Stimulated activated naive CD8-positive, alpha-beta T cell treated with anti-CD3 and anti-CD28 coated beads, Interleukin-15, Interleukin-2, amounts not matched to agents 100 ng/mL and 50 ng/mL, for 24 hours (primary cell): ENCODE measurements at regions not wholly inside any gene's neighbourhood (a gene's known extent, or its start where the extent isn't known, plus 50 kb on each side); places are given as distances from the start of the nearest gene placed in this dataset.
"Not testable (repeated sequence)": the region's sequence is repeated elsewhere in the genome, so short reads cannot be mapped to it uniquely, and the experiment has no call there.

Experiments
- H3K27ac Mint-ChIP-seq: one replicate; pipeline ENCODE4 v1.8.0; 2021; ENCODE audit warnings: mild to moderate bottlenecking, mixed read lengths
- H3K27me3 Mint-ChIP-seq: one replicate; pipeline ENCODE4 v1.8.0; 2021; ENCODE audit warnings: mixed read lengths
- H3K36me3 Mint-ChIP-seq: one replicate; pipeline ENCODE4 v1.8.0; 2021; ENCODE audit warnings: low read depth, mixed read lengths
- H3K4me1 Mint-ChIP-seq: one replicate; pipeline ENCODE4 v1.8.0; 2021; ENCODE audit warnings: low read depth, mixed read lengths
- H3K4me3 Mint-ChIP-seq: one replicate; pipeline ENCODE4 v1.8.0; 2021; ENCODE audit warnings: mild to moderate bottlenecking, mixed read lengths
- H3K9me3 Mint-ChIP-seq: one replicate; pipeline ENCODE4 v1.8.0; 2021; ENCODE audit warnings: mixed read lengths

- Mint-ChIP-seq H3K27me3 (peaks cover 10% of the 10 kb centered on the region), H3K36me3 (no peaks in the 10 kb centered on the region), H3K27ac (no peak overlapping the region), H3K4me1 (peaks cover 13% of the 10 kb centered on the region), H3K4me3 (no peak overlapping the region), H3K9me3 (peaks cover 14% of the 10 kb centered on the region)
Measured at GRCh38 chr5:68066277-68066955, 149.1 kb upstream of the PIK3R1 start.

DNA sequence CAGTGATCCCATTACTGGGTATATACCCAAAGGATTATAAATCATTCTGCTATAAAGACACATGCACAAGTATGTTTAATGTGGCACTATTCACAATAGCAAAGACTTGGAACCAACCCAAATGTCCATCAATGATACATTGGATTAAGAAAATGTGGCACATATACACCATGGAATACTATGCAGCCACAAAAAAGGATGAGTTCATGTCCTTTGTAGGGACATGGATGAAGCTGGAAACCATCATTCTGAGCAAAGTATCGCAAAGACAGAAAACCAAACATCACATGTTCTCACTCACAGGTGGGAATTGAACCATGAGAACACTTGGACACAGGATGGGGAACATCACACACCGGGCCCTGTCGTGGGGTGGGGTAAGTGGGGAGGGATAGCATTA lies 150.2 kb upstream of the PIK3R1 start:
- Mint-ChIP-seq H3K27me3 (peaks cover 20% of the 10 kb centered on the region), H3K9me3 (peaks cover 18% of the 10 kb centered on the region)
- H3K4me1 Mint-ChIP-seq, H3K27ac Mint-ChIP-seq, H3K4me3 Mint-ChIP-seq, H3K36me3 Mint-ChIP-seq: not testable (repeated sequence)

DNA sequence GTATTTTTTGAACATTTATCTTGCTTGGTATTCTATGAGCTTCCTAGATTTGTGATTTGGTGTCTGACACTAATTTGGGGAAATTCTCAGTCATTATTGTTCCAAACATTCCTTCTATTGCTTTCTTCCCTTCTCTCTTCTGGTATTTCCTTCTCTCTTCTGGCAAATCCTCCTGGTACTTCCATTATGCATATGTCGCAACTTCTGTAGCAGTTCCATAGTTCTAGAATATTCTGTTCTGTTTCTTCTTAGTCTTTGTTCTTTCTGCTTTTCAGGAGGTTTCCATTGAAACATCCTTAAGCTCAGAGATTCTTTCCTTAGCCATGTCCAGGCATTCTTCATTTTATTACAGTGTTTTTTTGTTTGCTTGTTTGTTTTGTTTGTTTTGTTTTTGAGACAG lies 155.2 kb upstream of the PIK3R1 start:
- Mint-ChIP-seq H3K36me3 (no peaks in the 10 kb centered on the region), H3K27ac (no peak overlapping the region), H3K4me3 (no peak overlapping the region), H3K9me3 (peaks cover 12% of the 10 kb centered on the region), H3K4me1 (no peaks in the 10 kb centered on the region), H3K27me3 (peaks cover 22% of the 10 kb centered on the region)

DNA sequence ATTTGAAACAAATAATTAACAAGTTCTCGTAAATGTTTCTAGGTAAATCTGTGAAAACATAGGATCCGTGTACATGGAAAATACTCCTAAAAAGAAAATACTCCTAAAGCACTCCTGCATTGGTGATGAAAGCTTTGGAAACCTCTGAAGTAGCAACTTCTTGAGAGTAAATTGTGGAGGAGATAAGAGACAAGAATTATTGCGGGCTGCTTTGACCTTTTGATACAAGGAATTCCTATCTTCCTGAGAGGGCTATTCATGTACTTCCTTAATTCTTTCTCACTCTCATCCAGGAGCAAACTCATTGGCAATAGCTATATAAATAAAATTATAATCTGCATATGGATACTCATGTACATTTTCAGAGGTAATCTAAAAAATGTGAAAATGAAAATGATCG lies 158.4 kb upstream of the PIK3R1 start:
- H3K4me3 Mint-ChIP-seq = no peak overlapping the region
- no peak overlapping the region for H3K27ac Mint-ChIP-seq
- H3K9me3 Mint-ChIP-seq = peaks cover 4% of the 10 kb centered on the region
- no peaks in the 10 kb centered on the region for H3K36me3 Mint-ChIP-seq
- peaks cover 22% of the 10 kb centered on the region for H3K27me3 Mint-ChIP-seq
- H3K4me1 Mint-ChIP-seq = no peaks in the 10 kb centered on the region

GRCh38 chr5:68055686-68056085 lies 159.9 kb upstream of the PIK3R1 start:
- H3K9me3 Mint-ChIP-seq = no peaks in the 10 kb centered on the region
- no peaks in the 10 kb centered on the region for H3K36me3 Mint-ChIP-seq
- no peak overlapping the region for H3K27ac Mint-ChIP-seq
- H3K27me3 Mint-ChIP-seq = peaks cover 15% of the 10 kb centered on the region
- H3K4me3 Mint-ChIP-seq = no peak overlapping the region
- no peaks in the 10 kb centered on the region for H3K4me1 Mint-ChIP-seq

- Mint-ChIP-seq H3K4me3 (no peak overlapping the region), H3K9me3 (no peaks in the 10 kb centered on the region), H3K27ac (no peak overlapping the region), H3K4me1 (no peaks in the 10 kb centered on the region), H3K27me3 (peaks cover 14% of the 10 kb centered on the region), H3K36me3 (no peaks in the 10 kb centered on the region)
Measured at GRCh38 chr5:68054638-68055037, 160.9 kb upstream of the PIK3R1 start.

DNA sequence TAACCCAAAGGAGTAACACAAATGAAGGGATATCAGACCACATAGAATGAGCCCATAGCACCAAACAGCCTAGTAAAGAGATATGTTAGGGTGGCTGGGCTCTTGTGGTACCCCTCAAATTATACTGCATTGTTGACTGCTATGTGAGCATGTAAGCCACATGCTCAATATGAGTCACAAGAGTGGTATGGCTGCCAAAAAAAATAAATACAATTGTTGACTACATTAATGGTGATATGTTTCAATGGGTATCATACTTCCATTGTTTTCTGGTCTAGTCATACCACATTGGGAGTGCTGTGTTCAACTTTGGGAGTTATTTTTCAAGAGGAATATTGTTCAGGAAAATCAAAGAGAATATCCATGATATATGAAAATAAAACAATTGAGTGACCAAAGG lies 162.4 kb upstream of the PIK3R1 start:
- Mint-ChIP-seq H3K36me3 (no peaks in the 10 kb centered on the region), H3K4me1 (no peaks in the 10 kb centered on the region), H3K27me3 (peaks cover 14% of the 10 kb centered on the region), H3K4me3 (no peak overlapping the region), H3K9me3 (peaks cover 5% of the 10 kb centered on the region), H3K27ac (no peak overlapping the region)

- peaks cover 14% of the 10 kb centered on the region for H3K27me3 Mint-ChIP-seq
- no peaks in the 10 kb centered on the region for H3K36me3 Mint-ChIP-seq
- H3K4me3 Mint-ChIP-seq = no peak overlapping the region
- H3K9me3 Mint-ChIP-seq = peaks cover 9% of the 10 kb centered on the region
- no peak overlapping the region for H3K27ac Mint-ChIP-seq
- no peaks in the 10 kb centered on the region for H3K4me1 Mint-ChIP-seq
Measured at GRCh38 chr5:68049053-68049713, 166.4 kb upstream of the PIK3R1 start.

DNA sequence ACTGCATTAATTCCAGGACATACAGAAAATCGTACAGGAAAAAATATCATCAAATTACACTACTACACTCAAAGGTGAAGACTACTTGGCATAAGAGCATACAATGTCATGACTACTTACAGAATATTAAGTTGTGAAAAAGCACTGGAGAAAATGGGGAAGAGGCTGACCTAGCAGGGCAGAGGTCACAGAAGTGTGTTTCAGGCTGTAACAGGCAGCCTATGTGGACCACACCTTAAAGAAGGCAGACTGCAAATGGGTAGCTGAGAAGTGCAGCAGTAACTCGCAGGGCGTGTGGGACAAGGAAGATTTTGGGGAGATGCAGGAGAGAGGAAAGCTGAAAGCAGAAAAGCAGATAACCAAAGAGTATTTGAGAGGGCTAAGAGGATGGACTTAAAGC lies 167.0 kb upstream of the PIK3R1 start:
- Mint-ChIP-seq H3K27me3 (peaks cover 14% of the 10 kb centered on the region), H3K27ac (no peak overlapping the region), H3K9me3 (peaks cover 9% of the 10 kb centered on the region), H3K4me3 (no peak overlapping the region), H3K4me1 (no peaks in the 10 kb centered on the region), H3K36me3 (no peaks in the 10 kb centered on the region)

DNA sequence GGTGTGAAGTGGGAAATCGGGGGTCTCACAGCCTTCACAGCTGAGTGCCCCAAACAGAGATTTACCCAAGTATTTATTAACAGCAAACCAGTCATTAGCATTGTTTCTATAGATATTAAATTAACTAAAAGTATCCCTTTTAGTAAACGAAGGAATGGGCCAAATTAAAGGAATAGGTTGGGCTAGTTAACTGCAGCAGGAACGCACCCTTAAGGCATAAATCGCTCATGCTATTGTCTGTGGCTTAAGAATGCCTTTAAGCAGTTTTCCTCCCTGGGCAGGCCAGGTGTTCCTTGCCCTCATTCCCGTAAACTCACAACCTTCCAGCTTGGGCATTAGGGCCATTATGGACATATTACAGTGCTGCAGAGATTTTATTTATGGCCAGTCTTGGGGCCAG lies 167.5 kb upstream of the PIK3R1 start:
- H3K27ac Mint-ChIP-seq, H3K9me3 Mint-ChIP-seq, H3K4me3 Mint-ChIP-seq, H3K36me3 Mint-ChIP-seq, H3K4me1 Mint-ChIP-seq: not testable (repeated sequence)
- peaks cover 14% of the 10 kb centered on the region for H3K27me3 Mint-ChIP-seq

- Mint-ChIP-seq H3K9me3 (peaks cover 9% of the 10 kb centered on the region), H3K4me1 (no peaks in the 10 kb centered on the region), H3K27me3 (peaks cover 10% of the 10 kb centered on the region), H3K27ac (no peak overlapping the region), H3K36me3 (no peaks in the 10 kb centered on the region), H3K4me3 (no peak overlapping the region)
Measured at GRCh38 chr5:68047035-68047434, 168.5 kb upstream of the PIK3R1 start.

GRCh38 chr5:68046445-68046844 lies 169.1 kb upstream of the PIK3R1 start:
- no peaks in the 10 kb centered on the region for H3K36me3 Mint-ChIP-seq
- peaks cover 6% of the 10 kb centered on the region for H3K27me3 Mint-ChIP-seq
- no peak overlapping the region for H3K4me3 Mint-ChIP-seq
- no peaks in the 10 kb centered on the region for H3K4me1 Mint-ChIP-seq
- no peak overlapping the region for H3K27ac Mint-ChIP-seq
- H3K9me3 Mint-ChIP-seq = peaks cover 9% of the 10 kb centered on the region

GRCh38 chr5:68041293-68041692 lies 174.3 kb upstream of the PIK3R1 start:
- H3K27me3 Mint-ChIP-seq = no peaks in the 10 kb centered on the region
- H3K4me3 Mint-ChIP-seq = no peak overlapping the region
- H3K9me3 Mint-ChIP-seq = no peaks in the 10 kb centered on the region
- no peak overlapping the region for H3K27ac Mint-ChIP-seq
- H3K36me3 Mint-ChIP-seq = no peaks in the 10 kb centered on the region
- no peaks in the 10 kb centered on the region for H3K4me1 Mint-ChIP-seq

GRCh38 chr5:68037546-68037945 lies 178.0 kb upstream of the PIK3R1 start:
- Mint-ChIP-seq H3K9me3 (no peaks in the 10 kb centered on the region), H3K36me3 (no peaks in the 10 kb centered on the region), H3K27me3 (no peaks in the 10 kb centered on the region), H3K27ac (no peak overlapping the region), H3K4me1 (no peaks in the 10 kb centered on the region), H3K4me3 (no peak overlapping the region)

DNA sequence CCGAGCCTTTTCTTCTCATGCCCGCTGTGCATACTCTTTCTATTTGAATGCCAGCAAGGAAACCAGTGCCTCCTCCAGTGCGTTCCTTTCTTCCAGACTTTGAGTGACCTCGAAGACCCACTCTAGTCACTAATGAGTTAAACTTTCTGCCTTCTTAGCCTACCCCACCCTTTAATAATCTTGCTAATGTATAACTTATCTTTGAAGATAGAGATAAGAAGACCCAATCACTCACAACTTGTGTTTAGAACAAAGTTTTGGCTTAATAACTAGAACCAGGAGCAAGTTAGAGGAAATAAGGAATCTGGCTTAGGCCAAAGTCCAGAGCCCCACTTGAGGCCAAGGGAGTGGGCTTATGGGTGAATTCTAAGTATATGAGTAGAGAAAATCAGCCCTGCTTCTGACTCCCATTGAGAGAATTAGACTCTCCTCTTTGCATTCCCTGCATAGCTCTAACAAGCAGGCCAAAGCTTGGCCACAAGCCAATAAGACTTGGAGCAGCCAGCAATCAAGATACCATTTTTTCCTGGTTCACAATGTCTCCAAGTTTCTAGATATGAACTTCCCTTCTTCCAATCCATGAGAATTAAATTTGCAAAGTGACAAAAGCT lies 181.5 kb upstream of the PIK3R1 start:
- H3K4me3 Mint-ChIP-seq = no peak overlapping the region
- H3K9me3 Mint-ChIP-seq = no peaks in the 10 kb centered on the region
- H3K27me3 Mint-ChIP-seq = no peaks in the 10 kb centered on the region
- no peaks in the 10 kb centered on the region for H3K36me3 Mint-ChIP-seq
- no peak overlapping the region for H3K27ac Mint-ChIP-seq
- no peaks in the 10 kb centered on the region for H3K4me1 Mint-ChIP-seq

- Mint-ChIP-seq H3K27ac (no peak overlapping the region), H3K9me3 (no peaks in the 10 kb centered on the region), H3K36me3 (no peaks in the 10 kb centered on the region), H3K4me1 (no peaks in the 10 kb centered on the region), H3K4me3 (no peak overlapping the region), H3K27me3 (no peaks in the 10 kb centered on the region)
Measured at GRCh38 chr5:68033029-68033428, 182.5 kb upstream of the PIK3R1 start.
